HG02973 (cell line): ENCODE measurements at regions not wholly inside any gene's neighbourhood (a gene's known extent, or its start where the extent isn't known, plus 50 kb on each side); places are given as distances from the start of the nearest gene placed in this dataset.
"Not testable (repeated sequence)": the region's sequence is repeated elsewhere in the genome, so short reads cannot be mapped to it uniquely, and the experiment has no call there.

Experiments used
- ATAC-seq: cut with Tn5 transposase; IDR thresholded peaks from one replicate; pipeline ENCODE4 v1.9.1; 2021; ENCODE audit warnings: moderate library complexity; ENCODE audit not compliant: unreplicated experiment

GRCh38 chr1:67528141-67528540, 97.9 kb upstream of the SERBP1 start:
- no peak for ATAC-seq

GRCh38 chr1:67530071-67530470, 99.9 kb upstream of the SERBP1 start:
- ATAC-seq = no peak

GRCh38 chr1:67532452-67533216, 102.4 kb upstream of the SERBP1 start:
- ATAC-seq = peak; percentile 66

GRCh38 chr1:67534627-67535065, 104.4 kb upstream of the SERBP1 start:
- ATAC-seq = no peak

- ATAC-seq = peak; percentile 80
Observed at GRCh38 chr1:67535474-67535873, 105.3 kb upstream of the SERBP1 start.

GRCh38 chr1:67536957-67537666, 106.9 kb upstream of the SERBP1 start:
- no peak for ATAC-seq

GRCh38 chr1:67537667-67538018, 107.4 kb upstream of the SERBP1 start:
- ATAC-seq = no peak

- no peak for ATAC-seq
Observed at GRCh38 chr1:67540025-67540732, 110.0 kb upstream of the SERBP1 start.

- ATAC-seq = no peak
Observed at GRCh38 chr1:67540733-67541125, 110.5 kb upstream of the SERBP1 start.

GRCh38 chr1:67542747-67543146, 112.5 kb upstream of the SERBP1 start:
- ATAC-seq = no peak

GRCh38 chr1:67544921-67545320, 114.7 kb upstream of the SERBP1 start:
- ATAC-seq = no peak

- ATAC-seq = no peak
Observed at GRCh38 chr1:67545364-67545763, 115.2 kb upstream of the SERBP1 start.

- ATAC-seq = no peak
Observed at GRCh38 chr1:67551375-67551774, 121.2 kb upstream of the SERBP1 start.

- no peak for ATAC-seq
Observed at GRCh38 chr1:67552336-67552759, 122.1 kb upstream of the SERBP1 start.

GRCh38 chr1:67554204-67554603, 124.0 kb upstream of the SERBP1 start:
- not testable (repeated sequence) for ATAC-seq

- ATAC-seq = no peak
Observed at GRCh38 chr1:67555461-67556296, 125.5 kb upstream of the SERBP1 start.

- ATAC-seq = no peak
Observed at GRCh38 chr1:67556297-67556900, 126.2 kb upstream of the SERBP1 start.

GRCh38 chr1:67557696-67558448, 127.1 kb upstream of the GADD45A start:
- no peak for ATAC-seq

- no peak for ATAC-seq
Observed at GRCh38 chr1:67558449-67559193, 126.4 kb upstream of the GADD45A start.
